ENCODE measurements at regions not wholly inside any gene's neighbourhood (a gene's known extent, or its start where the extent isn't known, plus 50 kb on each side); places are given as distances from the start of the nearest gene placed in this dataset.
A peak's percentile ranks its signal among the peaks of the same experiment; 100 is the strongest.
"Not testable (repeated sequence)": the region's sequence is repeated elsewhere in the genome, so short reads cannot be mapped to it uniquely, and the experiment has no call there.

DNA sequence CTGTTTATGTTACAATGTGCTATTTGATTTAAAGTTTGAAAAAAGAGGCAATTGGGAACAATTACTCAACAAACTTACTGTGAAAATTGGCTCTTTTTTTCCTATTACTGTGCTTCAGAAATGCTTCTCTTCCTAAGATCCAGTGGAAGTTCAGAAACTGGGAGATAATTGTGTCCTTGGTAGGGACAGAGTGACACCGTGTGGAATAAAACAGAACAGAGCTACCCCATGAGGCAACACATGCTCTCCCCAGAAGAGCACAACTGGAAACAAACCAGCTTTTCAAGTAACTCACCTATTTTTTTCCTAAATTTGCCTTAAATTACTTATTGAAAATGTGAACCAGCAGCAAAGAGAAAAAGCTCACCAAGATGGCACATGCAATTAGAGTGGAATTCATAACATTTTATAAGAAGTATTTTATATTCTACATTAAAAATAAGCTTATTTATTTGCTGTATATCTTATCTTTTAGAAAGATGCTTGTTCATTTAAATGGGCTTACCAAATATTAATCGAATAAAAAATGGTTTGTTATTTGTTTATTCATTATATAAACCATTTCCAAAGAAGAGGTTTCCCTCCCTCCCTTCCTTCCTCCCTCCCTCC lies 346.1 kb upstream of the ANKRD30A start:
- Histone ChIP-seq H3K4me3 (no peak overlapping the region), H3K4me1 (ENCODE audit: low read depth) (peaks cover 43% of the 10 kb centered on the region), H3K9me3 (ENCODE audit: low read depth) (no peaks in the 10 kb centered on the region), H3K27ac (peak overlapping the region; percentile 67), H3K36me3 (no peaks in the 10 kb centered on the region), H3K27me3 (no peaks in the 10 kb centered on the region)
- TF ChIP-seq, protein P1, sequence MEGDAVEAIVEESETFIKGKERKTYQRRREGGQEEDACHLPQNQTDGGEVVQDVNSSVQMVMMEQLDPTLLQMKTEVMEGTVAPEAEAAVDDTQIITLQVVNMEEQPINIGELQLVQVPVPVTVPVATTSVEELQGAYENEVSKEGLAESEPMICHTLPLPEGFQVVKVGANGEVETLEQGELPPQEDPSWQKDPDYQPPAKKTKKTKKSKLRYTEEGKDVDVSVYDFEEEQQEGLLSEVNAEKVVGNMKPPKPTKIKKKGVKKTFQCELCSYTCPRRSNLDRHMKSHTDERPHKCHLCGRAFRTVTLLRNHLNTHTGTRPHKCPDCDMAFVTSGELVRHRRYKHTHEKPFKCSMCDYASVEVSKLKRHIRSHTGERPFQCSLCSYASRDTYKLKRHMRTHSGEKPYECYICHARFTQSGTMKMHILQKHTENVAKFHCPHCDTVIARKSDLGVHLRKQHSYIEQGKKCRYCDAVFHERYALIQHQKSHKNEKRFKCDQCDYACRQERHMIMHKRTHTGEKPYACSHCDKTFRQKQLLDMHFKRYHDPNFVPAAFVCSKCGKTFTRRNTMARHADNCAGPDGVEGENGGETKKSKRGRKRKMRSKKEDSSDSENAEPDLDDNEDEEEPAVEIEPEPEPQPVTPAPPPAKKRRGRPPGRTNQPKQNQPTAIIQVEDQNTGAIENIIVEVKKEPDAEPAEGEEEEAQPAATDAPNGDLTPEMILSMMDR (IDR thresholded peaks at IDR 0.05; ENCODE audit: low read depth, low read length), result peak; percentile 78
- DNase-seq (ENCODE audit: low read depth in 1 of 2, low spot score in 1 of 2), result peak; percentile 77 to 84

GRCh38 chr10:36778651-36779050 lies 346.7 kb upstream of the ANKRD30A start:
- H3K9me3 ChIP-seq (ENCODE audit: low read depth), result no peaks in the 10 kb centered on the region
- H3K27me3 ChIP-seq, result no peaks in the 10 kb centered on the region
- peak overlapping the region; percentile 67 for H3K27ac ChIP-seq
- DNase-seq (ENCODE audit: low read depth in 1 of 2, low spot score in 1 of 2), result peak in 1 of 2 donors; percentile 84
- TF ChIP-seq, protein P1 (IDR thresholded peaks at IDR 0.05; ENCODE audit: low read depth, low read length), result no peak
- H3K4me3 ChIP-seq, result no peak overlapping the region
- H3K4me1 ChIP-seq (ENCODE audit: low read depth), result peaks cover 42% of the 10 kb centered on the region
- H3K36me3 ChIP-seq, result no peaks in the 10 kb centered on the region

GRCh38 chr10:36773652-36774051 lies 351.7 kb upstream of the ANKRD30A start:
- Histone ChIP-seq H3K27me3 (no peaks in the 10 kb centered on the region), H3K4me1 (ENCODE audit: low read depth) (peaks cover 11% of the 10 kb centered on the region), H3K4me3 (no peak overlapping the region), H3K27ac (no peak overlapping the region), H3K36me3 (no peaks in the 10 kb centered on the region), H3K9me3 (ENCODE audit: low read depth) (no peaks in the 10 kb centered on the region)
- TF ChIP-seq, protein P1 (IDR thresholded peaks at IDR 0.05; ENCODE audit: low read depth, low read length), result no peak
- DNase-seq (ENCODE audit: low read depth in 1 of 2, low spot score in 1 of 2), result no peak

GRCh38 chr10:36771725-36772124 lies 353.7 kb upstream of the ANKRD30A start:
- TF ChIP-seq, protein P1 (IDR thresholded peaks at IDR 0.05; ENCODE audit: low read depth, low read length), result no peak

DNA sequence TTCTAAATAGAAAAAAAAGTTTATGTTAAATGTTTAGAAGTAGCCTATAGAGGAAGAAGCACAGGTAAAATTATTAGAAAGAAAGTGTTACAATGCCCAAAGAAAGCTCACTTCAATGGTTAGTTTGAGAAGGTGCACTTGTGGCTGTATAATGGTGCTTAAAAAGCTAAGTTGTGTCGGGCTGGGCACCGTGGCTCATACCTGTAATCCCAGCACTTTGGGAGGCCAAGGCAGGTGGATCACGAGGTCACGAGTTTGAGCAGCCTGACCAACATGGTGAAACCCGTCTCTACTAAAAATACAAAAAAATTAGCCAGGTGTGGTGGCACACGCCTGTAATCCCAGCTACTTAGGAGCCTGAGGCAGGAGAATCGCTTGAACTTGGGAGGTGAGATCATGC lies 355.7 kb upstream of the ANKRD30A start:
- H3K36me3 ChIP-seq; H3K9me3 ChIP-seq (ENCODE audit: low read depth); DNase-seq (ENCODE audit: low read depth in 1 of 2, low spot score in 1 of 2); H3K27ac ChIP-seq; H3K27me3 ChIP-seq; H3K4me3 ChIP-seq: not testable (repeated sequence)
- H3K4me1 ChIP-seq (ENCODE audit: low read depth), result peaks cover 12% of the 10 kb centered on the region

More at GRCh38 chr10:36771725-36772124, 353.7 kb upstream of the ANKRD30A start:
- no peak overlapping the region for H3K27ac ChIP-seq
- no peak overlapping the region for H3K4me3 ChIP-seq
- H3K36me3 ChIP-seq, result no peaks in the 10 kb centered on the region
- H3K9me3 ChIP-seq (ENCODE audit: low read depth), result no peaks in the 10 kb centered on the region
- H3K4me1 ChIP-seq (ENCODE audit: low read depth), result no peaks in the 10 kb centered on the region
- DNase-seq (ENCODE audit: low read depth in 1 of 2, low spot score in 1 of 2), result no peak
- no peaks in the 10 kb centered on the region for H3K27me3 ChIP-seq

- DNase-seq (ENCODE audit: low read depth in 1 of 2, low spot score in 1 of 2), result no peak
Measured at GRCh38 chr10:36766940-36767339, 358.5 kb upstream of the ANKRD30A start.

More at GRCh38 chr10:36766940-36767339, 358.5 kb upstream of the ANKRD30A start:
- H3K36me3 ChIP-seq, result no peaks in the 10 kb centered on the region
- H3K4me1 ChIP-seq (ENCODE audit: low read depth), result peaks cover 12% of the 10 kb centered on the region
- H3K4me3 ChIP-seq, result no peak overlapping the region
- TF ChIP-seq, protein P1 (IDR thresholded peaks at IDR 0.05; ENCODE audit: low read depth, low read length), result no peak
- H3K9me3 ChIP-seq (ENCODE audit: low read depth), result no peaks in the 10 kb centered on the region
- no peaks in the 10 kb centered on the region for H3K27me3 ChIP-seq
- H3K27ac ChIP-seq, result no peak overlapping the region
